Activated naive CD8-positive, alpha-beta T cell treated with anti-CD3 and anti-CD28 coated beads, Interleukin-2, amount 50 U/mL, for 16 hours (primary cell): ENCODE measurements at regions not wholly inside any gene's neighbourhood (a gene's known extent, or its start where the extent isn't known, plus 50 kb on each side); places are given as distances from the start of the nearest gene placed in this dataset.

Experiments used
- DNase-seq: peaks from one replicate; pipeline ENCODE4 v3.0.0-alpha.2; 2020; ENCODE audit warnings: low read depth, low spot score

DNA sequence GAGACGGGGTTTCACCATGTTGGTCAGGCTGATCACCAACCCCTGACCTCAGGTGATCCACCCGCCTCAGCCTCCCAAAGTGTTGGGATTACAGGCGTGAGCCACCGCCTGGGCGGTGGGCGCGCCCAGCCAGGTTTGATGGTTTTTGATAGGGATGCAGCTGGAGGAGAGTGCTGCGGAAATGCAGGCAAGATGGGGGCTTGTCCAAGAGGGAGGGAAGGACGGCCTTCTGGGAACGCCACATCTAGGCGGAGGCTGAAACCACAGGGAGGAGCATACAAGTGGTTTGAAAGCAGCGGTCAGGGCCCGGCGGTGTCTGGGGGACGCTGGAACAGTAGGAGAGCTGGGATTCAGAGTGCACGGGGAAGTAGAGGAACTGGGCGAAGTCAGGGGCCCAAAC lies 134.6 kb downstream of the VRK1 start:
- DNase-seq, result no peak

- no peak for DNase-seq
Observed at GRCh38 chr14:96934638-96935330, 137.6 kb downstream of the VRK1 start.

- no peak for DNase-seq
Observed at GRCh38 chr14:96938946-96939345, 141.8 kb downstream of the VRK1 start.

DNA sequence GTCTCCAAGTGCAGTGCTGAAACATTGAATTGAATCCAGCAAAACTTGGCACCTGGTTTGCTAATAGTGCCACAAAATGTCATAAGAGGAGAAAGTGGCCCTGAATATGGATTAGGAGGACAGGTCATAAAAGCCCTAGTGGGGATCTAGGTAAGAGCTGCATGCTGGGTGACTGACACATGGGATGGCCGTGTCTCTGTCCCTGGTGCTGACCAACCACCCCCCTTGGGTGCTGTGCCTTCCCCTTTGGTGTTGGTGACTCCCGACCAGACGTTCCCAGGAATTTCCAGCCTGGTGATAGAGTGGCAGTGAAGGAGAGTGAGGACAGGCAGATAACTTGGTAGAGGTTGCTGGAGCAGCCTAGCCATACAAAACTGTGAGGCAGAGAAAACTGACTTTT lies 142.8 kb downstream of the VRK1 start:
- DNase-seq, result no peak

DNA sequence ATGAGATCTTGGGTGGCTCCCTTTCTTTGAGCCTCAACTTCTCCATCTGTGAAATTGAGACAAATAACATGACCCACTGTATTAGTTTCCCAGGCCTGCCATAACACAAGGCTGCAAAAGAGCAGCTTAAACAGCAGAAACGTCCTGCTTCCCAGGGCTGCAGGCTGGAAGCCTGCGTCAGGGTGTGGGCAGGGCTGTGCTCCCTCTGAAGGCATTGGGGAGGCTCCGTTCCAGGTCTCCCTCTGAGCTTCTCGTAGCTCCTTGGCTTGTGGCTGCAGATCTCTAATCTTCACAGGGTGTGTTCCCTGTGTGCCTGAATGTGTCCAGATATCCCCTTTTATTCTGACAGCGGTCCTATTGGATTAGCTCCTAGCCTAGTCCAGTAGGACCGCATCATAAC lies 147.1 kb downstream of the VRK1 start:
- no peak for DNase-seq

GRCh38 chr14:96945721-96946120 lies 148.5 kb downstream of the VRK1 start:
- DNase-seq, result no peak

- DNase-seq, result no peak
Observed at GRCh38 chr14:96949594-96949993, 152.4 kb downstream of the VRK1 start.

- no peak for DNase-seq
Observed at GRCh38 chr14:96951511-96951910, 154.3 kb downstream of the VRK1 start.

DNA sequence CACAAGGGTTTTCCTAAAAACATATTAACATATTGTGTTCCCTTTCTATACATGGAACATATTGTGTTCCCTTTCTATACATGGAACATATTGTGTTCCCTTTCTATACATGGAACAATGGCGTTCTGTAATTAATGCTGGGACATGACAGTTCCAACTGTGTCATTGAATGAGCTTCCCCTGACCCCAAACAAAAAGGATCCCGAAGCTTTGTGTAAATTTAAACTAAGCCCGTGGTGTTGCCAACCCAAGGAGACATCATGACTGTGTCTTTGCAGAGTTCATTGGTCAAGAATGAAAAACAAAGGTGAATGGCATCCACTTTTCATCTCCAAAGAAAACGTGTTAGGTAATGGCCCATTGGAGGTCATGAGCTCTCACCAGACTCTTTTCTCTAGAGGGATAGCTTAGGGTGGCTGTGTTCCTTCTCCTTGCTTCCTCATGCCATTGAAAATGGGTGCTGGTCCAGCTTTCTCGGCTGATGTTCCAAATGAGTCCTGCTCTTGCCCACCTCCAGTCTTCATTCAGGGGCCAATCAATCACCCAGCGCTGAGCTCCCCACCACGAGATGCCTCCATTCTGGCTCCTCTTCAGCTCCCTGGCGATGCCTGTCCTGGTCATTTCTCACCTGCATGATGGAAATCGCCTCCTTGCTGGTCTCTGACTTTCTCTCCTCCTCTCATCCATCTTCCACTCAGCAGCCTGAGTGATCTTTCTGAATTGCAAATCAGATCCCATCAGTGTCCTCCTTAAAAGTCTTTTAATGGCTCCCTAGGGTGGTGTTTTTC lies 156.1 kb downstream of the VRK1 start:
- no peak for DNase-seq

DNA sequence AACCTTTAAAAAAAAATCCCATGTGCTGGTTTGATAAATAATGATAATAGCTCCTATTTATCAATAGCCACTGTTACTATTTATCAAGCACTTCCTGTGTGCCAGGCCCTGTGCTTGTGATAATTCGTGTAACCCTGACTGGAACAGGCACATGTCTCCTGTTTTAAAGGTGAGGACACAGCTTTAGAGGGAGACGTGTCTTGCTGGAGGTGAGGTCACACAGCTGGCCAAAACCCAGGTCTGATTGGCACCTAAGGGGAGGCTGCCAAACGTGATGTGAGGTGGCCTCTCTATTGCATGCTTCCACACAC lies 156.6 kb downstream of the VRK1 start:
- DNase-seq, result no peak

GRCh38 chr14:96956464-96957239 lies 159.5 kb downstream of the VRK1 start:
- DNase-seq, result no peak

GRCh38 chr14:96958057-96958456 lies 160.9 kb downstream of the VRK1 start:
- no peak for DNase-seq

- no peak for DNase-seq
Observed at GRCh38 chr14:96959992-96960391, 162.8 kb downstream of the VRK1 start.

DNA sequence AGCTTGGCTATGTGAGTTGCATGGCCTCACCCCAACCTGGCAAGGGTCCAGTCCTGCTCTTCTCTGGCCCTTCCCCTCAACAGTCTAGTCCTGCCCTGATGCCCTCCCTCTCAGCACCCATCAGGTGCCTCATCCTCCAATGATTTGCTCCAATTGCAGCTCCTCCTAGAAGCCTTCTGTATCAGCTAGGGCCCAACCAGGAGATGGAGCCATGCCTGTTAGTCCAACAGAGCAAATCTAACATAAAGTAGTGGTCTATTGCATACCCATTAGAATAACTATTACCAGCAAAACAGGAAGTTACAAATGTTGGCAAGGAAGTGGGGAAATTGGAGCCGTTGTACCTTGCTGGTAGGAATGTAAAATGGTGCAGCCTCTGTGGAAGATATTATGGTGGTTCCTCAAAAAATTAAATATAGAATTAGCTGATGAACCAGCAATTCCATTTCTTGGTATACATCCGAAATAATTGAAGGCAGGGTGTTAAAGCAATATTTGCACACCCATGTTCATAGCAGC lies 163.5 kb downstream of the VRK1 start:
- DNase-seq, result no peak

- no peak for DNase-seq
Observed at GRCh38 chr14:96961895-96962294, 164.7 kb downstream of the VRK1 start.

- DNase-seq, result no peak
Observed at GRCh38 chr14:96962337-96962736, 165.2 kb downstream of the VRK1 start.

- DNase-seq, result no peak
Observed at GRCh38 chr14:96964726-96965415, 167.7 kb downstream of the VRK1 start.

DNA sequence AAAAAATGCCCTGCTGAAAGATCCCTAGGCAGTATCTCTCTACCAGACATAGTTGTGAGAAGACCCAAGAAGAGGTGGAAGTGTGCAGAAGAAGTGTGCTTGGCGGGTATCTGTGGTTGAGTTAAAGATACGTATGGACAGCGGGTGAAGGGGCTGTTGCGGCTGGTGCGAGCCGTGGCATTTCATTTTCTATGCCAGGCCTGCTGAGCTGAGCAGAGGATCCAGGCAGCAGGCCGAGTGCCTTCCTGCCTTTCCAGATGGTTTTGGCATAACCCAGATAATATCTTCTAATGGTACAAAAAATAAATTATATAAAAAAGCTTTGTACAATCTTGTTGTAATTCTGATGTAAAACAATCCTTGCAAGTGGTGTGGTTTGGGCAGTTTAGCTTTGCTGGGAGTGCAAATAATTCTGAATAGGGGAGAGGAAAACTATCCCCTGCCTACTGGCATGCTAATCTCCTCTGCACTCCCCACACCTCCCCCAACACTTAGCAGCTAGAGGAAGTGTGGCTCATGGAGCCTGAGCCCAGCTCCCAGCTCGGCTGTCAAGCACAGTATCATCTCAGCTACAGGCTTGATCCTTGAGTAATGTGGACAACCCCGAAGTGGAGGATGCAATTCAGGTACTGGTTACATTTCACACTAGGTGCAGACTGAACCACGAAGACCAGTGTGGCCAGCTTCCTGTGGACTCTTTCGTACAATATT lies 168.9 kb downstream of the VRK1 start:
- DNase-seq, result no peak

- no peak for DNase-seq
Observed at GRCh38 chr14:96975116-96975515, 177.9 kb downstream of the VRK1 start.

DNA sequence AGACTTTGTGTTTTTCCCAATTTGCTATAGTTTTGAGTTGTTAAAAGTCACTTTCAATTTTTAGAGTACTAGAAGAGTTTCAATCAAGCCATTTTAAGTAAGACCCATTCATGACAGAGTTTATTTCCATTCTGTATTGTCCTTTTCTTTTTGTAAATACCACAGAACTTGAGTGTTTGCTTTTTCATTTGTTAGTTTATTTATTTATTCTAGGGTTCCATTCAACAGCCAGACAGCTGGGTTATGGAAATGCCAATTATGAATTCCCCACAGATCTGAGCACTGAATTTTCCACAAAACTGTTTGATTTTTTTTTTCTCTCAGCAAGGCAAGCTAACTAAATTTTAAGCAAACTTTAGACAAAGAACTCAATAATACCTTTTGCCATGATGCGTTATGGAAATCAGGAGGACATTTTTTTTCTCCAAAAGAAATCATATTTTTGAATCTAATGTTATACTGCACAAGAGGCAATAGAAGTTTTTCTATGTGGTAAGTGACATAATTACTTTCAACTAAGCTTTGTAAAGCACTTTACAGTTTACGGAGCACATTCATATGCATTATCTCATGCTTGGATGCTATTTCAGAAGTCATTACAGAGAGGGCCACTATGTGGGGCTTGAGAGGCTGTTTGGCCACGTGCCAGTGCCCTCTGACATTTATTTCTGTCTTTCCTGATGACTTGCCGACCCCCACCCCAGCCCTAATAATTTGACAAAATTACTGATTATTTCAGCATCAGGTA lies 181.5 kb downstream of the VRK1 start:
- DNase-seq, result no peak
